Right forelimb (tissue), 1 donor: ENCODE measurements at regions not wholly inside any gene's neighbourhood (a gene's known extent, or its start where the extent isn't known, plus 50 kb on each side); places are given as distances from the start of the nearest gene placed in this dataset.

Source experiments
- DNase-seq: peaks from one replicate; pipeline ENCODE4 v3.0.0-alpha.2; 2018

DNA sequence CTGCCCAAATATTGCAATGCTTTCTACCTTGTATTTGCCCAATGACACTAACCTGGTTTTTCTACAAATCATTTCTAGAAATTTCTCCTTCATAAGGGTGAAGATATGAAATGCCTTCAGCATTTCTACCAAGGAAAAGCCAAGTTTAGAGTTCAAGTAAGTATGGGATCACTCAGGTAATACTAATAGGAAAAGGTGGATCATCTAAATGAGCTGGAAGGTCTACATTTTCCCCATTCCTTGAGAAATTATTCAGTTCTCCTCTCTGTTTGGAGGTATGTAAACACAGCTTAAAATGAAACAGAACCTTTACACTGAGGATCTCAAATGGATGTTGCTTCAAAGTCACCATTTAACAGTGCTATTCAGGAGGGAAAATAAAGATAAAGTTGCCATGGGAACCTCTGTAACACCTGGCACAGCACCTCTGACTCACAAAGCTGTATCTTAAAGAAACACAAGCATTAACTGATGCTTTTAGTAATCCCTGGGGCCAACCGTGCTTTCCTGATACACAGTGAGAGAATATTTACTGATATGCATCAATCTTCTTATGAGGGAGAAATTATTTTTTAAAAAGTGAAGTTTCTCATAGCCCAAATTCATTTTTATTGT, 161.3 kb downstream of the DRD1 start:
- no peak for DNase-seq

DNA sequence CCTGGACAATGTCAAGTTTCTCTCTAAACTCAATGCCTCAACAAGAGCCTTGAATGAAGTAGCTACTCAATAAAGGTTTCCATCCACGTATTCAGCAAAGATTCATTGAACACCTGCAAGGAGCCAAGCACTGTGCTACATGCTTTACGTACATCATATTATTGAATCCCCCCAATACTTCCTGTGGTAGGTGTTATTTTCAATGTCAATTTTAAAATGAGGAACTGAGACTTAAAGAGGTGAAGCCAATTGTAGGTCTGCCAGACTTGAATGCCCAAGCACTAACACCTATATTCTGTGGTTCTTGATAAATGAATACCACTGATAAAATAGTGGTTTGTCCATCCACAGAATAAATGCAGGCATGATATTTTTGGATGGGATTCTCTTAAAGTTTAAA, 162.3 kb downstream of the DRD1 start:
- no peak for DNase-seq

DNA sequence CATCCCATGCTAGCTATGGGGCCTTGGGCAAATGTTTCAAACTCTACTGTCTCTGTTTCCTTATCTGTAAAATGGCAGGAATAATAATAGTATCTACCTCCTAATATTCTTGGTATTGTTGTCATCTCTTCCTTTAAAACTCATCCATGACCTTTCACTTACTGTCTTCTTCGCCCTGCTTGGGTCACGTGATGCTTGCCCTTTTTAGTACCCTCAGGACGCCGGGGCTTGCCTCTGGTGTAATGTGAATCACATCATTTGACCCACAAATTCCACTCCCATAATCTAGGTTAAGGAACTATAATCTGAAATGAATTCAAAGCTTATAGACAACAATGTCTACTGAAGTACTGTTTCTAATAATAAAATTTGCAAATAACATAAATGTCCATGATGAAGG, 162.7 kb downstream of the DRD1 start:
- DNase-seq: no peak

DNA sequence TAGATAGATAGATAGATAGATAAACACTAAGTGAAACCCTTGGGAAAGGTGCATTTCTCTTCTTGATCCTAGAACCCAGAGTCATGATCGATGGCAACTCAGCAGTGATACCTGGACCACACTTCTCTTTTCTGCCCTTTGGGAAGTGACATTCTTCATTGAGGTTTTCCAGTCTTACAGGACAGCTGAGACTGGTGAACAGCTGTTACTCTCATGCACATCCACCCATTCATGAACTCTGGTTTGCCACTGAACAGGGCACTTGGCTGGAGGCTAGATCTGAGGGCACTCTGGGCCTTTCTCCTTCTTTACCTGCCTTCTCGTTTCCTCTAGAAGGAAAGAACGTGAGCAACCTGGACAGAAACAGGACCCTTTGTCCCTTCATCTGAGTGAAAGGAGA, 164.5 kb downstream of the DRD1 start:
- no peak for DNase-seq

DNA sequence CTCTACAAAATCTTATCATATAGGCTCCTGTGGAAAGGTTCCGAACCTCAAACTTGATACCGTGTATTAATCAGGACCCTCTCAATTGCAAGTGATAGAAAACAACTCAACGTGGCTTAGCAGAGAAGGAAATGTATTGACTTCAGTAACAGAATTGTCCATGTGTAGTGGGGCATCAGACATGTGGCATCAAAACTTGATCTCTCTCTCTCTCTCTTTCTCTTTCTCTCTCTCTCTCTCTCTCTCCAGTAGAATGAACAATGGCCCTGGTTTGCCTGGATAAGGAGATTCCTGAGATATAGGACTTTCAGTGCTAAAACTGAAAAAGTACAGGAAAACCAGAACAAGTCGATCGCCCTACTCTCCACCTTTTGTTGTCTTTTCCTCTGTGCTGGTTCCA, 168.2 kb downstream of the DRD1 start:
- no peak for DNase-seq

DNA sequence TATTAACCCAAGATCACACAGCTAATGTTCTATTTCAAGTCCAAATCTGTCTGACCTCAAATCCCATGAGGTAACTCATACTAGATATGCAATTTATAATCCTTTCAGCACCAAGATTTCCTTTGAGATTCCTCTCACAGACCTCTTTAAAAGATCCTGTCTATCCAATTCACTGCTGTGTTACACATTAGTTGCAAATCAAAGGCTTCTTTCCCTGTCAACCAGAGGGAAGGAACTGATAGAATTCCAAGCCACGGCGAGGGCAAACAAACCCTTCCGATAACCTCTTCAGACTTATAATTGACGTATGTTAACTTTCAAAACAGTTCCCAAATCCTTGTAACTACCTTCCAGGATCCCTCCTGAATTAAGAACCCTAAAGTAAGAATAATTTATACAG, 168.9 kb downstream of the DRD1 start:
- DNase-seq: no peak

DNA sequence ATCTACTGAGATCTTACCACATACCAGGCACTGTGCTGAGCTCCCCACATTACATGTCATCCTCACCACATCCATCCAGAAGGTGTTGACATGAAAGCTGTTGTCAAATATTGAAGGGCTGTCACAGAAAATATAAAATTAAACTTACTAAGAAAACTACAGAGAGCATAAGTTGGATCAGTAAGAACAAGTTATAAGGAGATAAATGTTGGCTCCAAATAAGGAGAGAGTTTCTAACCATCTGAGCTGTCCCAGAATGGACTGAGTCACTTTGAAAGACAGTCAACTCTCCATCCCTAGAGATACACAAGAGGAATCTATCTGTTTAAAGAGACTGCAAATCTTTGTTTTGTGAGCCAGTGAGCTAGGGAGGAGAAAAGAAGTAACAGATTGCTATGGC, 169.8 kb downstream of the DRD1 start:
- no peak for DNase-seq

DNA sequence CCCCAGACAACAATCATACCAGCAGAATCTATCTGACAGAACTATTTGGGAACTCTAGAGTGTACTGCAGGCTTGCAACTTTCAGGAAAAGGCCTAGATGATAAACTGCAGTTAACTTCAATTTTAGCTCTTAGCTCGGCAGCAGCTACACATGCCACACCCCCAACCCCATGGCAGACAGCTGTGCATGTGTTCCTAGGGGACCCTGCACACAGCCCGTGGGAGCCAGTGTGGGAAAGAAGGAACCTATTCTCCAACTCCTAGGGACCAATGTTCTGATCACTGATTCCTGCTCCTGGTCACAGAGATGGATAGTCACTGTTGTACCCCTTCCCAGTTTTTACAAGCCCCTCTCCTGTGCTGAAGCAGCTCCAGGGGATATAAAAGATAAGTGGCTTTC, 179.6 kb downstream of the DRD1 start:
- DNase-seq: no peak

DNA sequence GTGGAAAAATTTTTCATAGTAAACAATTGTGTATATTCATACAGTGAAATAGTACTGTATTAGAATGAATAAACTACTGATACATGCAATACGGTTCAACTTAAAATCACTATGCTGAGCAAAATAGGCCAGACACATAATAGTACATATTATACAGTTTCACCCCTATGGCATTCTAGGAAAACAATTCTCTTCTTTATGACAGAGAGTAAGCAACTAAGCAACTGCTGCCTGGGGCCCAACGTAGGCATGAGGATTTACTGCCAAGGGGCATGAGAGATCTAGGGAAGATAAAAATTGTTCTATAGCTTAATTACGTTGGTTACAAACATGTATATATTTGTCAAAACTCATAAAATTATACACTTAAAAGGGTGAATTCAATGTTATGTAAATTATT, 180.2 kb downstream of the DRD1 start:
- DNase-seq: no peak

DNA sequence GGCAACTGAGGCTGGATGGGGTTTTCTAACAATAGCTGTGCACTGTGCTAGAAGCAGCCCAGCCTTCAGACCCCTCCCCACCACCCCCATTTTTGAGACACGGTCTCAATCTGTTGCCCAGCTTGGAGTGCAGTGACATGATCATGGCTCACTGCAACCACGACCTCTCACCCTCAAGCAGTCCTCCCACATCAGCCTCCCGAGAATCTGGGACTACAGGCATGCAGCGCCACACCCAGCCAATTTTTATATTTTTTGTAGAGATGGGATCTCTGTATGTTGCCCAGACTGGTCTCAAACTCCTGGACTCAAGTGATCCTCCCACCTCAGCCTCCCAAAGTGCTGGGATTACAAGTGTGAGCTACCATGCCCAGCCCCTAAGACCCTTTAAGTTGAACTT, 182.5 kb downstream of the DRD1 start:
- no peak for DNase-seq

DNA sequence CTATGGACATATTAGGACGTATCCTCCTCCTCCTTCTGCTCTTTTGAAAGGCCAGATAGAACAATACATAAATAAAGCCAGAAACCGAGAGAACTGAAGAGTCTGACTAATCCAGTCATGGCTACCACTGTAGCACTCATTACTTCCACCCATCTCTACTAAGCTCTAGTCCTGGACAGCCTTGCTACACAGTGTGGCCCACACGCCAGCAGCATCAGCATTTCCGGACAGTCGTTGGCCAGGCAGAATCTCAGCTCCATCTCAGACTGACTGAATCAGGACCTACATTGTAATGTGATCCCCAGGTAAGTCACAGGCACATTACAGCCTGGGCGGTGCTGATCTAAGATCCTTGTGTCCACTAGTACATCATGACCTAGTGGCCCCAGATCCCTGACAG, 182.9 kb downstream of the DRD1 start:
- no peak for DNase-seq

DNA sequence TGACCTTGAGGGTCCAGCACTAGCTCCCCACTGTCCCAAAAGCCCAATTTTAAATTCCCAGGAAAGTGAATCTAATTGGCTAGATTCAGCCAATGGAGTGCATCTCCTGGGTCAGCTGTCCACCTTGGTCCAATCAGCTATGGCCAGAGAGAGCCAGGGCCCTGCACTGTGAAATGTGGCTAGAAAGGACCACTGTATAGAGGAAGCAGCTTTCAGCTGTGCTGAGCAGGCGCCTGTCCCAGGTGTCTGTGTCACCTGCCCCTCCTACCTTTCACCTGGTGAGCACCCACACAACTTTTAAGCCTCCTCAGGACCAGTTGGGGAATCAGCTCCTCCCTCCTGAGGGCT, 186.2 kb downstream of the DRD1 start:
- no peak for DNase-seq

DNA sequence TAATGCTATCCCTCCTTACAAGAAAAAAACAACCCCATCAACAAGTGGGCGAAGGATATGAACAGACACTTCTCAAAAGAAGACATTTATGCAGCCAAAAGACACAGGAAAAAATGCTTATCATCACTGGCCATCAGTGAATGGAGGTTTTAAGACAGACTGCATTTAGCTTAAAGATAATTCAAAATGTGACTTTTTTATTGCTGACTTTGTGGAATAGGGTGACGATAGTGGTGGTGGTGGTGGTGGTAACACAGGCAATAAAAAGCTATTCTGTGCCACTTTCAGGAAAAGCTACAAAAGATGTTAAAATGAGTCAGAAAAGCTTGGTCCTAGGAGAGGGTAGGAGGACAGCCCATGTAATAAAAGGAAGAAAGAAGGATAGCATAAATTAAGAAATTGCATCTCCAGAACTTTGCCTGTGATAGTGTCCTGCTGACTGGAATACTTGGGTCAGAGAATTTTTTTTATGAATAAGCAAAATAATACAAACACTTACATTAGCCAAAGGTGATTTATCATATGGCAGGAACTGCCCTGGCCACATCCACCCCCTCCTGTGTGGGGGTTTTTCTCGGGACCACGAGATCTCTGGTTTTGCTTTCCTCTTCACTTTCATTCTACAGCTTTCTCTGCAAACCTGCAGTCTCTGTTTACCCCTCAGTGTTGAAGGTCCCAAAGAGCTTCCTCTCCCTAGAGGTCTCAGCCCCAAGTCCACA, 186.7 kb downstream of the DRD1 start:
- DNase-seq: no peak

DNA sequence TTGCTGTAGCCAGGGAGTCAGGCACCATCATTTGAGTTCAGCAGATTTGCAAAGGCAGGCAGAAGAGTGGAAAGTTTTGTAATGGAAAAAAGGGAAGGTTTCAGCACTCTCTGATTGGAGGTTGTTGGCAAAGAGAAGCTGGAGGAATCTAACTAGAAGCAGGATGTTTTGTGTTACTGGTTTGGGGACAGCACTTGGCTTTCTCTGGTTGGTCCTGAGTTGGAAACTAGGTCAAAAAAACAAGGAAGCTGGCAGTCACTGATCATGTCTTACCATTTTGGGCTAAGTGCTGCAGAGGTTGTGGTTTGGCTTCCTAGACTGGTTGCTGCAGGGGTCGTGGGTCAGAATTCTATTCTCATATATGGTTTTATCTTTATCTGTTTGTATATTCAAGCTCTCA, 189.8 kb downstream of the DRD1 start:
- no peak for DNase-seq

DNA sequence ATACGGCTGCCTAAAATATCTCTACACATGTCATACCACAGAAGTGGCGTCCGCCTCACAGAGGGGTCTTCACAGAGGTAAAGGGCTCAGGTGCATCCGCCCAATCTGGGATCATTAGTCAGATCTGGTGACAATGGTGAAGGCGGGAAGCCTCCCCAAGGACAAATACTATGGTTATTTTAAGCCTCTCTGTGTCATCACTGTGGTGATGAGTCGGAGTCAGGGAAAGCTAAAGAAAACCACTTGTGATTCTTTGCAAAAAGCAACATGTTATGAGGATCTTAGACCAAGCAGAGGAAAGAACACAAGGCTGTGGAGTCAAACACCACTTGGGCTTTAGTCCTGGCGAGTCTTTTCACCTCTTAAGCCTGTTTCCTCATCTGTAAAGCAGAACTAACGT, 190.4 kb downstream of the DRD1 start:
- no peak for DNase-seq

DNA sequence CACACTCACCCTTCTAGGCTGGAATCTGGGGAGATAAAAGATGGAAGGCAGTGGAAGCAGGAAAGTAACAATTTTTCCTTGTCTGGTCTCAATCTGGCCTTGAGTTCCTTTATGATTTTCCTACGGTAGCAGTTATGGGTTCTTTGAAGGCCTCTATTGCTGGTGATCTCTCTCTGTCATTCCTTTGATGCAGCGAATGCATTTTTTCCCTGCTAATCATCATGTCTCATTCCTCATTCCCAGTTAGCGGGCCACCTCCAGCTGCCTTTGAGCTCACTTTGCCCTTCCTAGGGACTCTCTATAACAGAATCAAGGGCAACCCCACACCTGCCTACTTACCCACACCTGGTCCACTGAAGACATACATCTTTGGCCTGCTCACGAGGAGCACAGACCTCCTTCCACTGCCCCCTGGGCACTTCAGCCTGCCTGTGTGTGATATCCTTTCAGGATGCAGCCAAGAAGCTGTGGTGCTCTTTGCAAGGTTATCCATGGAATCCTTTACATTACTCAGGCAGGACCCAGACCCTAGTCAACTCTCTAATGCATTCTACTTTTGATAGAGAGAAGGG, 191.7 kb downstream of the DRD1 start:
- DNase-seq: no peak

DNA sequence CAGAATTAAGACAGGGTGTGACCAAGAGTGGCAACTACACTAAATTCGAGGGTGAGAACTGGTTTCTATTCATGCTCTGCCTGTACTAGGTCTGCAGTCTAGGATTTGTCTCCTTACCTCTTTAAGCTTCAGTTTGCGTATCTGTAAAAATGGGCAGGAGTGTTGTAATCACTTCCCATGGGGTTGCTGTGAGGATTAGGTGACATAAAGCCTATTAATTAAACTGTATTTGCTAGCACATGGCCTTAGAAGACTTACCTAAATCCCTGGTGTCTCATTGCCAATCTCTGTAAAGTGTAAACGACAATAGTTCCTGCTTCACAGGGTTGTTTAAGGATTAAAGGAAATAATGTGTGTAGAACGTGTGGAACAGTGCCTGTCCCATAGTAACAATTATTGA, 193.6 kb downstream of the DRD1 start:
- DNase-seq: no peak

DNA sequence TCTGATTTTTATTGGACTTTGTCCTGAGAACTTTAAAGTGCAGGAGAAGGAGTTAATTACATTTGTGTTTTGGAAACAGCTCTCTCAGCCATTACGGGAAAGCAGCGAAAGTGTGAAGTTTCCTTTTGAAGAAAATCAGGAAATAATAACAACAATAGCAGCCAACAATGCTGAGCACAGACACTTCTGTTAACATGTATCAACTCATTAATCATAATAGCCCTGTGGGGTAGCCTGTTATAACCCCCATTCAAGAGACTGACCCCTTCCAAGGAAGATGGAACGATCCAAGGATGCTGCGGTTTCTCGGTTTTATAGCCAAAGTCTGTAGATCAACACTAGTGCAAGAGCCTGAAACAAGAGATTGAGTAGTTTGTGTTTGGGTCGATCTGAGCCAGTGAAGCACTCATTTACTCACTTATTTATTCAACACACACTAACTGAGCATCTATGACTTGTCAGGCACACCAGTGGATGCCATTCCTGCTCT, 195.5 kb downstream of the DRD1 start:
- DNase-seq: no peak

DNA sequence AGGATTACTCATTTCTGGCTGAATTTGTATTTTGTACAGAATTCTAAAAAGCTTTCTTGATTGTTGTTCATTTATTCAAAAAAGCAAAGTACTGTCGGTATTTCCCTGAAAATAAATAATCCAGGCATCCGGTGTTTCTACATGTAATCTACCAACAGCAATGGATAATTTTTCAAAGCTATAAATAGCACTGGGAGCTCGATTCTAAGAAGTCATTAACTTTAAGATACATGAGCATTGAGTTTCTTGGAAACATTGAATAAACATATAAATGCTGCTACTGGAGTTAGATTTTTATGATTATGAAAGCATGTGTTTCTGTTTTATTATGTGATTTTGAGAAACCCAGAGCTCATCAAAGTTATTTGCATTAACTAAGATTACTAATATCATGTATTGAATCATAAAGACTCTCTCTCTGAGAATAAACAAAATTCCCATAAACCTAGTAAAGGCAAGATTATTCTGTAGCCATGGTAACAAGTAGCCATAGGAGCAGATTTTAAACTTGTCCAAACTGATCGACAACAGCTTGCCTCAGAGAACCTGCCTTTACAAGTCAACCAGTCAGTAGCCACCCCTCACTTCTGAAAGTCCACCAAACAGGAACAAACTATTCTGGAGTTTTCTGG, 197.0 kb downstream of the DRD1 start:
- DNase-seq: no peak

DNA sequence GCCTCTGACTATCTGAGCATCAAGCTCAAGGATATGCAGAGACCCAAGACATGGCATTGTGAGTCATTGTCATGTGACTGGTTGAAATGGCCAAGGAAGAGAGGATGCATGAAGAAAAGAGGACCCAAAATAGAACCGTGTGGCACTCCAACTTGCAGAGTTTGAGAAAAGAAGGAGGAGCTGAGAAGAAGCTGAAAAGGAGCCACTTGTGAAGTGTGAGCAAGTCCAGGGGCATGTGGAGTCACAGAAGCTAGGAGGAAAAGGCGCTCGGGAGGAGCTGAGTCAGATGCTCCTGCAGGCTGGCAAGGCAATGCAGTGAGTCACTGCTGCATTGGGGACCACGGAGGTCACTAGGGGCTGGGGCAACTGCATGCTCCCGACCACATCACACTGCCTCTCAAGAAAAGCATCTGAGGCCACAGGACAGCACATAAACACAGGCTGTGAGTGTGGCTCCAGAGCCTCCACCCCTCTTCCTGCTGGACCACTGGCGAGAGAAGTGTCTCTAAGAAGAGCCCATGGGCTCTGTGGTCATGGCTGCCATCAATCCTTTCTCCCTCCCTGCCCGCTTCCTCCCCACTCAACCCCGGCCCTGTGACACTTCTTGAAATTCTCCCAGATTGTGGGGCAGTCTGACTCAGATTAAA, 197.6 kb downstream of the DRD1 start:
- DNase-seq: no peak

DNA sequence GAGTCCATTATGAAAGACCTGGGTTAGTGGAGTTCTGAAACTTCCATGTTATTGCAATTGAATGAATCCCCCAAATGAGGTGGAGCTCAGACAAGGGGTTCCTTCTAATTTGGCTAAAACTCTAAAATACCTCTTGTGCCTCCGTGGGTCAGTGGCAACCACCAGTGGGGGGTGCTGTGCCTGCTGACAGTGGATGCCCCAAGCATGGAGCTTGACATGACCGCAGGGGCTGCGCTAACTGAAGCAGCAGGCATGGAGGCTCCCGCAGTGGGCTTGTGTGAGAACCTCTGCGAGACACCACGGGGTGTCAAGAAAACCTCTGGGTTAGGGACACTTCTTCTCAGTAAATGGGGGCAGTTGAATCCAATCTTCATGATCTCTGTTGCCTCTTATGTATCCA, 200.5 kb downstream of the DRD1 start:
- DNase-seq: no peak

DNA sequence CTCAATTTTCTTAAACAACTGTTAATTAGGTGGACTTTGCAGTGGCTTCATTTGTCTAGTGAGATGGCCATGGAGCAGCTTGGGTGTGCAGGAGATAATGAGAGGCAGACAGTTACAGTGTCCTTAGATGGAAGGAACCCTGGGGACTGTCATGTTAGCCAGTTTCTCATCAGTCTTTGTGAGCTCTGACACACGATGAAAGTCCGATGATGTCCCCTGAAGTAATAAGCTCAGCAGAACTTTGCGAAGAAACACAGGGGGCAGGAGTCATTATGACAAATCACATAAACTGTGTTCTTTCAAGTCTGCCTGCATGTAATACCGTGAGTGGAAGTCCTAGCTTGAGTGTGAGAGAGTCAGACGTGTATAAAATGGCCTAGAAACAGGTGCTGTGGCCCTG, 201.8 kb downstream of the DRD1 start:
- DNase-seq: no peak

DNA sequence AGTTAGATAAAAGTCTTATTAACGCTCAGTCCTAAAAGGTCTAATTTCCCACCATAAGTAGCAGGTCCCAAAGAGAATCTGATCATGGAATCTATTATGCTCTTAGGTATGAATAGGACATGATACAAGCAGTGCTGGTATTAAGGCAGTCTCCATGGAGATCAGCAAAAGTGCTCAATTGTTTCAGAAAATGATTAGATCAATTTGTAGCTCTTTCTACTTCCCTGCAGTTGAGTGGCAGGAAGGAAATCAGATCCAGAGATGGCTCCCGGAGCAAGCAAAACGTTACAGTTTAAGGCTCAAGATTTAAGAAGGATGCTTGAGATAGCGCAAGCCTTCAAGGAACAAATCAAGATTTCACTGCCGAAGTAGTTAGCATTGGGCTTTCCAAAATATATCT, 205.7 kb downstream of the DRD1 start:
- no peak for DNase-seq

DNA sequence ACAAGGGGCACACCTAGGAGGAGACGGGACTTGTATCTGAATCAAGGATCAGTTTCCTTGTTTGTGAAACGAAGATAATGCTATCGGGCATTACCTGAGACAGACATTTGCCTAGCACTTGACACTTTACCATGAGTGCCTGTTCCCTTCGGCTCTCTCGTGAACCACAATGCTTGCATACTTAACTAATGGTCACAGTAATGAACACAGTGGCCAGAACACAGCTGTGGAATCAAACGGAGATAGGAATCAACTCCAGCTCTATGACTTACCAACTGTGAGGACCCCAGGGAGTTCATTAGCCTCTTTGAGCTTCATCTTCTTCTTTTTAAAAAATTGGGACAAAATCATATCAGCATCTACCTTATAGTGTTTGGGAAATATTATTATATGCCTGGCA, 207.8 kb downstream of the DRD1 start:
- DNase-seq: no peak
